ENCODE measurements at regions not wholly inside any gene's neighbourhood (a gene's known extent, or its start where the extent isn't known, plus 50 kb on each side); places are given as distances from the start of the nearest gene placed in this dataset.

DNA sequence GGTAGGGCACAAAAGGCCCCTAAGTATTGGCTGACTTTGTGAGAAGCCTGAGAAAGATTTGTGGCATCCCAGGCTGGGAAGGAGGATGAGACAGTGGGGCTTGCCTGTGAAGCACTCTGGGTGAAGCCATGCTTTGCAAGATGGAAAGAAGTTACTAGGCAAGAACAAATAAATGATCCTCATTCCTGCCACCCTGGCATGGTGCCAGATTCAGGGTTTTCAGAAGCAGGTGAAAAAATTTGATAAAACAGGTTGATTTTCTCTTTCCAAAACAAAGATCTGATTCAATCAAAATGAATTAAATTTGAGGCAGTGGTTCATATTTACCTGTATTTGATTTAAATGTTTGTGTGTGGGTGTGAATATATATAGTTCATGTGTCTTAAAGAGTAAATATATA, 386.9 kb upstream of the PROX1 start:
- TF ChIP-seq, protein P1, sequence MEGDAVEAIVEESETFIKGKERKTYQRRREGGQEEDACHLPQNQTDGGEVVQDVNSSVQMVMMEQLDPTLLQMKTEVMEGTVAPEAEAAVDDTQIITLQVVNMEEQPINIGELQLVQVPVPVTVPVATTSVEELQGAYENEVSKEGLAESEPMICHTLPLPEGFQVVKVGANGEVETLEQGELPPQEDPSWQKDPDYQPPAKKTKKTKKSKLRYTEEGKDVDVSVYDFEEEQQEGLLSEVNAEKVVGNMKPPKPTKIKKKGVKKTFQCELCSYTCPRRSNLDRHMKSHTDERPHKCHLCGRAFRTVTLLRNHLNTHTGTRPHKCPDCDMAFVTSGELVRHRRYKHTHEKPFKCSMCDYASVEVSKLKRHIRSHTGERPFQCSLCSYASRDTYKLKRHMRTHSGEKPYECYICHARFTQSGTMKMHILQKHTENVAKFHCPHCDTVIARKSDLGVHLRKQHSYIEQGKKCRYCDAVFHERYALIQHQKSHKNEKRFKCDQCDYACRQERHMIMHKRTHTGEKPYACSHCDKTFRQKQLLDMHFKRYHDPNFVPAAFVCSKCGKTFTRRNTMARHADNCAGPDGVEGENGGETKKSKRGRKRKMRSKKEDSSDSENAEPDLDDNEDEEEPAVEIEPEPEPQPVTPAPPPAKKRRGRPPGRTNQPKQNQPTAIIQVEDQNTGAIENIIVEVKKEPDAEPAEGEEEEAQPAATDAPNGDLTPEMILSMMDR (IDR thresholded peaks at IDR 0.05; ENCODE audit: low read length): no peak
- TF ChIP-seq EZH2phosphoT487 (IDR thresholded peaks at IDR 0.05; ENCODE audit: low read length): no peak

All from MM.1S (cell line).